Endothelial cell of umbilical vein (primary cell): ENCODE measurements at regions not wholly inside any gene's neighbourhood (a gene's known extent, or its start where the extent isn't known, plus 50 kb on each side); places are given as distances from the start of the nearest gene placed in this dataset.

Experiments
- BruUV-seq: library from RNA; stranded (reverse); fragments of 400-500 nt; replicated peaks from 2 replicates; lab custom pipeline; 2021; lab: Mats Ljungman, UMichigan
- CTCF ChIA-PET: fragments of 300-600, 350-600 bp; sonication (Branson Sonifier 250); formaldehyde crosslinking; loops from one replicate; lab custom pipeline; 2021; ENCODE audit warnings: antibody characterized with exemption, inconsistent platforms; lab: Charles Lee
- POLR2A ChIA-PET: fragments of 300-600, 350-600 bp; sonication (Branson Sonifier 250); formaldehyde crosslinking; loops from one replicate; lab custom pipeline; 2021; ENCODE audit warnings: antibody characterized with exemption, inconsistent platforms; lab: Charles Lee
- DNase-seq: peaks from one replicate; pipeline ENCODE4 v3.0.0-alpha.2; 2011; ENCODE audit warnings: low read depth, low spot score
- FAIRE-seq: peaks from 2 replicates; lab custom pipeline; 2011; peaks lifted over from hg19 to GRCh38; lab: Jason Lieb, UNC
- H2AFZ ChIP-seq: 2 replicates; pipeline ENCODE4 v1.6.0; 2012; ENCODE audit warnings: low read depth, low read length, control low read depth, inconsistent platforms
- H3K27ac ChIP-seq: 2 replicates; pipeline ENCODE4 v1.5.1; 2011; ENCODE audit warnings: low read depth, mild to moderate bottlenecking, control low read depth, low read length, moderate library complexity; ENCODE audit not compliant: insufficient read depth
- H3K27me3 ChIP-seq, 2 experiments: 2 replicates each; pipeline versions ENCODE4 v1.6.0 to v1.6.1; 2011; ENCODE audit warnings: low read length in 2 of 2, mixed read lengths in 1 of 2; ENCODE audit not compliant: control insufficient read depth in 2 of 2, insufficient read depth in 2 of 2
- H3K36me3 ChIP-seq, 2 experiments: 2 replicates in 1 of 2; 3 replicates in 1 of 2; pipeline ENCODE4 v1.5.1; 2011; ENCODE audit warnings: low read length in 2 of 2, mild to moderate bottlenecking in 1 of 2, moderate library complexity in 1 of 2; ENCODE audit not compliant: control insufficient read depth in 2 of 2, insufficient read depth in 2 of 2; ENCODE audit errors: extremely low read depth in 1 of 2
- H3K4me1 ChIP-seq: 3 replicates; pipeline ENCODE4 v1.5.1; 2011; ENCODE audit warnings: mild to moderate bottlenecking, low read length; ENCODE audit not compliant: control insufficient read depth, insufficient read depth; ENCODE audit errors: extremely low read depth
- H3K4me2 ChIP-seq: 2 replicates; pipeline ENCODE4 v1.6.1; 2011; ENCODE audit warnings: low read length, control low read depth, mixed read lengths; ENCODE audit not compliant: insufficient read depth
- H3K4me3 ChIP-seq, 3 experiments: fragments of 200-600 bp in 1 of 3; sonication (generic), shearing (Covaris generic) in 1 of 3; replicated peaks in 1 of 3; 2 replicates each; pipeline ENCODE4 v1.5.1; 2011 to 2016; ENCODE audit warnings: control low read depth in 3 of 3, low read length in 3 of 3, mild to moderate bottlenecking in 2 of 3, inconsistent platforms in 1 of 3, low read depth in 1 of 3, moderate library complexity in 1 of 3; ENCODE audit not compliant: insufficient read depth in 1 of 3
- H3K79me2 ChIP-seq: 2 replicates; pipeline ENCODE4 v1.6.0; 2012; ENCODE audit warnings: low read length, inconsistent platforms; ENCODE audit not compliant: control insufficient read depth, insufficient read depth
- H3K9ac ChIP-seq: replicated peaks from 2 replicates; pipeline ENCODE3; 2011; ENCODE audit warnings: low read length, control low read depth; ENCODE audit not compliant: insufficient read depth; ENCODE audit errors: extremely low read depth
- H3K9me1 ChIP-seq: replicated peaks from 3 replicates; pipeline ENCODE4 v1.6.0; 2011; ENCODE audit warnings: mild to moderate bottlenecking, low read length; ENCODE audit not compliant: control insufficient read depth, insufficient read depth; ENCODE audit errors: extremely low read depth
- H3K9me3 ChIP-seq: replicated peaks from 2 replicates; pipeline ENCODE4 v1.5.1; 2012; ENCODE audit warnings: low read length, inconsistent platforms; ENCODE audit not compliant: control insufficient read depth, insufficient read depth
- H4K20me1 ChIP-seq: replicated peaks from 2 replicates; pipeline ENCODE3; 2011; ENCODE audit warnings: mild to moderate bottlenecking, low read length; ENCODE audit not compliant: control insufficient read depth, insufficient read depth; ENCODE audit errors: extremely low read depth
- EZH2 ChIP-seq: IDR thresholded peaks from 2 replicates; pipeline ENCODE4 v1.6.1; 2012; ENCODE audit warnings: borderline replicate concordance, low read depth, mild to moderate bottlenecking, moderate library complexity, low read length, inconsistent platforms; ENCODE audit not compliant: severe bottlenecking
- FOS ChIP-seq: IDR thresholded peaks from 2 replicates; pipeline ENCODE4 v1.6.1; 2011; ENCODE audit warnings: mild to moderate bottlenecking, low read length, moderate library complexity, borderline replicate concordance; ENCODE audit not compliant: insufficient read depth
- GATA2 ChIP-seq: IDR thresholded peaks from 2 replicates; pipeline ENCODE4 v1.7.0; 2011; ENCODE audit warnings: low read depth, mild to moderate bottlenecking, moderate library complexity, mixed read lengths, low read length; ENCODE audit not compliant: insufficient read length, insufficient read depth
- JUN ChIP-seq: IDR thresholded peaks from 2 replicates; pipeline ENCODE4 v1.6.1; 2011; ENCODE audit warnings: borderline replicate concordance, low read depth; ENCODE audit not compliant: insufficient read length, insufficient read depth
- MAX ChIP-seq: IDR thresholded peaks from 2 replicates; pipeline ENCODE4 v1.6.1; 2011; ENCODE audit not compliant: insufficient read depth, insufficient read length
- MYC ChIP-seq: IDR thresholded peaks from one replicate; pipeline ENCODE4 v1.6.1; 2011; ENCODE audit warnings: mild to moderate bottlenecking, low read depth, low read length
- POLR2A ChIP-seq: IDR thresholded peaks from 2 replicates; pipeline ENCODE4 v1.6.1; 2012; ENCODE audit warnings: low read depth, mild to moderate bottlenecking, control low read depth, low read length
- POLR2AphosphoS5 ChIP-seq: IDR thresholded peaks from 2 replicates; pipeline ENCODE4 v1.6.1; 2012; ENCODE audit warnings: low read depth, mild to moderate bottlenecking, control low read depth, low read length, moderate library complexity; ENCODE audit not compliant: insufficient read depth
- dilution Hi-C: fragments of 300-500 bp; cut with MboI; formaldehyde crosslinking; loops from one replicate; pipeline ENCODE4 v1.15.0; 2019; ENCODE audit warnings: low sequenced_read_pairs; ENCODE audit not compliant: extremely low pct_ligation_motif_present
- intact Hi-C: fragments of 100-400 bp; cut with micrococcal nuclease; formaldehyde crosslinking; loops from one replicate; pipeline ENCODE4 v1.10.0; 2022
- TF ChIP-seq, protein P1 (sequence below), 2 donors: IDR thresholded peaks; 1 replicate in 1 of 2; 2 replicates in 1 of 2; pipeline ENCODE4 v1.5.1; 2011; ENCODE audit warnings: low read length in 2 of 2, mild to moderate bottlenecking in 2 of 2, moderate library complexity in 2 of 2, control low read depth in 1 of 2, inconsistent platforms in 1 of 2, low read depth in 1 of 2; ENCODE audit not compliant: insufficient read depth in 1 of 2; ENCODE audit errors: extremely low read depth in 1 of 2

DNA sequence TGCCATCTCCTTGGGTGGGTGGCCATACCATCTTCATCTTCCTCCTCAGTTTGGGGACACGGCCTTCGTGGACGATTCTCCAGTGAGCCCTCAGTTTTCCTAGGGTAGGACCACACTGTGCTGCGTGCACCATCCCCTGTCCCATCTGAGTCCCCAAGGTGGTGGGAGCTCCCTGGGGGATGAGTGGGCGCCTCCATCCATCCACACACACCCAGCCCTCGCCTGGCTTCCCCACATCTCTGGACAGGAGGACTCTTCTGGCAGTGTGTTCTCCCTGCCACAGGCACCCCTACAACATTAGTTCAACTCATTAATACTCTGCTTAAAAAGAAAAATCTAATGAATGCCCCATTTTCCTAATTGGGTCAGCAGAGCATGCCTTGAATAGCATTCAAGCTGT, 408.5 kb downstream of the SHANK2 start:
- Histone ChIP-seq H3K36me3 (no peaks in the 10 kb centered on the region), H3K27me3 (no peaks in the 10 kb centered on the region), H3K4me3 (no peak overlapping the region), H3K9me1 (no peaks in the 10 kb centered on the region), H3K4me1 (no peaks in the 10 kb centered on the region), H3K9ac (no peak overlapping the region), H4K20me1 (no peaks in the 10 kb centered on the region), H3K27ac (no peak overlapping the region), H3K9me3 (peaks cover 2% of the 10 kb centered on the region), H3K79me2 (no peaks in the 10 kb centered on the region), H2AFZ (no peak overlapping the region), H3K4me2 (no peak overlapping the region)
- FAIRE-seq = no peak
- no peak for DNase-seq
- BruUV-seq = no TSS peak
- ChIA-PET CTCF (no interaction called here), POLR2A (no interaction called here)
- intact Hi-C loops = no loop called here
- dilution Hi-C loops = no loop called here
- TF ChIP-seq POLR2A = no peak
- TF ChIP-seq EZH2 = no peak
- no peak for TF ChIP-seq MAX
- no peak for TF ChIP-seq JUN
- TF ChIP-seq, protein P1, sequence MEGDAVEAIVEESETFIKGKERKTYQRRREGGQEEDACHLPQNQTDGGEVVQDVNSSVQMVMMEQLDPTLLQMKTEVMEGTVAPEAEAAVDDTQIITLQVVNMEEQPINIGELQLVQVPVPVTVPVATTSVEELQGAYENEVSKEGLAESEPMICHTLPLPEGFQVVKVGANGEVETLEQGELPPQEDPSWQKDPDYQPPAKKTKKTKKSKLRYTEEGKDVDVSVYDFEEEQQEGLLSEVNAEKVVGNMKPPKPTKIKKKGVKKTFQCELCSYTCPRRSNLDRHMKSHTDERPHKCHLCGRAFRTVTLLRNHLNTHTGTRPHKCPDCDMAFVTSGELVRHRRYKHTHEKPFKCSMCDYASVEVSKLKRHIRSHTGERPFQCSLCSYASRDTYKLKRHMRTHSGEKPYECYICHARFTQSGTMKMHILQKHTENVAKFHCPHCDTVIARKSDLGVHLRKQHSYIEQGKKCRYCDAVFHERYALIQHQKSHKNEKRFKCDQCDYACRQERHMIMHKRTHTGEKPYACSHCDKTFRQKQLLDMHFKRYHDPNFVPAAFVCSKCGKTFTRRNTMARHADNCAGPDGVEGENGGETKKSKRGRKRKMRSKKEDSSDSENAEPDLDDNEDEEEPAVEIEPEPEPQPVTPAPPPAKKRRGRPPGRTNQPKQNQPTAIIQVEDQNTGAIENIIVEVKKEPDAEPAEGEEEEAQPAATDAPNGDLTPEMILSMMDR (IDR thresholded peaks at IDR 0.05; ENCODE audit: extremely low read depth in 1 of 2, insufficient read depth in 1 of 2, low read depth in 1 of 2, low read length in 2 of 2) = no peak
- no peak for TF ChIP-seq GATA2
- TF ChIP-seq POLR2AphosphoS5 = no peak
- TF ChIP-seq MYC = no peak
- no peak for TF ChIP-seq FOS
